Activated CD8-positive, alpha-beta T cell treated with anti-CD3 and anti-CD28 coated beads, Interleukin-2, amount 10 ng/mL, durations not matched to agents 7 days and 5 days (primary cell): ENCODE measurements at regions not wholly inside any gene's neighbourhood (a gene's known extent, or its start where the extent isn't known, plus 50 kb on each side); places are given as distances from the start of the nearest gene placed in this dataset.

ENCODE experiments used
- ATAC-seq: fragments of 150-1000 bp; cut with Tn5 transposase; one replicate; pipeline ENCODE4 v1.10.0; 2021; ENCODE audit warnings: moderate library complexity
- CTCF ChIA-PET: fragments of 350-600 bp; sonication (Branson Sonifier 250); formaldehyde crosslinking; loops from one replicate; lab custom pipeline; 2021; ENCODE audit warnings: antibody characterized with exemption; lab: Charles Lee
- POLR2A ChIA-PET: fragments of 350-600 bp; sonication (Branson Sonifier 250); formaldehyde crosslinking; loops from one replicate; lab custom pipeline; 2021; ENCODE audit warnings: antibody characterized with exemption; lab: Charles Lee
- DNase-seq: peaks from one replicate; pipeline ENCODE4 v3.0.0-alpha.2; 2020
- H3K27ac Mint-ChIP-seq: one replicate; pipeline ENCODE4 v1.8.0; 2021; ENCODE audit warnings: mild to moderate bottlenecking, mixed read lengths
- H3K27me3 Mint-ChIP-seq: one replicate; pipeline ENCODE4 v1.8.0; 2021; ENCODE audit warnings: low read depth, mixed read lengths
- H3K36me3 Mint-ChIP-seq: one replicate; pipeline ENCODE4 v1.8.0; 2021; ENCODE audit warnings: low read depth, mixed read lengths
- H3K4me1 Mint-ChIP-seq: one replicate; pipeline ENCODE4 v1.8.0; 2021; ENCODE audit warnings: low read depth, mixed read lengths
- H3K4me3 Mint-ChIP-seq: one replicate; pipeline ENCODE4 v1.8.0; 2021; ENCODE audit warnings: mild to moderate bottlenecking, mixed read lengths
- H3K9me3 Mint-ChIP-seq: one replicate; pipeline ENCODE4 v1.8.0; 2022; ENCODE audit warnings: mixed read lengths; ENCODE audit not compliant: insufficient read depth

DNA sequence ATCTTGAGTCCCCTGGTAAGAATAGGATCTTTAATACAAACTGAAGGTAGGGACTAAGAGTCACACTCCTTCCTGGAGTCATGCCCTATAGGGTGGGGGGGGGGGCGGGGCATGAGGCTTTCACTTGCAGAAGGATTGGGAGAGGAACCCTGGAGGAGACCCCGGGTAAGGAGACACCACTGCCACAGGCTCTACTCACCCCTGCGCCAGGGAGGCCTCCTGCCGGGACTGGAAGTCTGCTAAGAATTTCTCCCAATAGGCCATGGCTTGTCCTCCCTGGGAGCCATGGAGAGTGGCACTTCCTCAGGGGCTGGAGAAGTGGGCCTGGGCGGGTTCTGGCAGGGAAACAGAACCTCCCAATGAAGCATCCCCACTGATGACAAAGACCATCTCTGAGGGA lies 645.3 kb upstream of the RAB6C start:
- no peak for ATAC-seq
- no peaks in the 10 kb centered on the region for H3K4me1 Mint-ChIP-seq
- no peaks in the 10 kb centered on the region for H3K9me3 Mint-ChIP-seq

DNA sequence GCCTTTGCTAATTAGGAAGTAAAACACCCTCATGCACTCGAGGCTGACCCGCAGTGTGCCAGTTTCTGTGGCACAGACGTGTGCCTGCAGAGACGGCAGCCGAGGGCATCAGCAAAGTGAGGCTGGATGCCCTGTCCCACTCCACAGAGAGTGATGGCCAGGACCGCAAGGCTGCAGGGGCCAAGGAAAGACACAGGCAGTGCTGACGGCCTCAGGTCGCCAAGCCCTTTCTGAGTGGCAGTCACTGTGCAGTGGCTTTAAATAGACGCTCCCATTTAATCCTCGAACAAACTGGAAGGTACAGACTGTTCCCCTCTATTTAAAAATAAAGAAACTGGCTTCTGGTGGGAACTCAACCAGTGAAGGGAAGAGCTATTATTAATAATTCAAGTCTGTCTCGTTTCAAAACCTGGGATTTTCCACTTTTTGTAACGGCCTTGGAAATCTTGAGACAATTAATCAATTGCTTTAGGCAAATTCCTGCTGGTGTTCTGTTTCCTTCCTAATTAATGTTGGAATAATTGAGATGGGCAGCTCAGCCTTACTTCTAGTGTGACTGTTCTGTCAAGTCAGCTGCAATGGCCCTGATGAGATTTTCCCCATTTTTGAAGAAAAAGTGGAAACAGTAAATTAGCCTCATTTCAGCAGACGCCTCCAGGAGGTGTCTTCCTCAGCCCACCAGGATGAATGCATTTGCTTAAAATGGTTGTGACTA lies 644.6 kb upstream of the RAB6C start:
- Mint-ChIP-seq H3K4me1 (no peaks in the 10 kb centered on the region), H3K4me3 (no peak overlapping the region), H3K9me3 (no peaks in the 10 kb centered on the region), H3K27me3 (no peaks in the 10 kb centered on the region), H3K27ac (no peak overlapping the region), H3K36me3 (no peaks in the 10 kb centered on the region)
- DNase-seq (no peak), ATAC-seq (no peak)
- ChIA-PET POLR2A (no interaction called here), CTCF (no interaction called here)

More for the DNA sequence above, 645.3 kb upstream of the RAB6C start:
- H3K27ac Mint-ChIP-seq = no peak overlapping the region
- DNase-seq = no peak
- CTCF ChIA-PET = no interaction called here
- POLR2A ChIA-PET = no interaction called here
- H3K27me3 Mint-ChIP-seq = no peaks in the 10 kb centered on the region
- no peaks in the 10 kb centered on the region for H3K36me3 Mint-ChIP-seq
- H3K4me3 Mint-ChIP-seq = no peak overlapping the region

DNA sequence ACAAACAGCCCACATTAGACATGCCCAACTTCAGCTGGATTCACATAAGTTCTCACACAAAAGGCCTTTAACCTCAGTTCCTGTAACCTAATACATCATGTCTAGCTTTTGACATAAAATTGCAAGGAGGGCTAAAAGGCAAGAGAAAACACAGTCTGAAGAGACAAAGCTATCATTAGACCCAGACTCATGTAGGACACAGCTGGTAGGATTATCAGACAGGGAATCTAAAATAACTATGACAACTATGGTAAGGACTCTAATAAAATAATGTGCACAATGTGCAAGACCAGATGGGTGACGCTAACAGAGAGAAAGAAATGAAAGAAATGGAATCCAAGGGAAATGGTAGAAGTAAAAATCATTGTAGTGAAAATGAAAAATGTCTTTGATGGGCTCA lies 643.2 kb upstream of the RAB6C start:
- CTCF ChIA-PET = no interaction called here
- H3K27ac Mint-ChIP-seq = no peak overlapping the region
- no peak for DNase-seq
- ATAC-seq = no peak
- H3K9me3 Mint-ChIP-seq = no peaks in the 10 kb centered on the region
- no peaks in the 10 kb centered on the region for H3K4me1 Mint-ChIP-seq
- POLR2A ChIA-PET = no interaction called here
- no peak overlapping the region for H3K4me3 Mint-ChIP-seq
- no peaks in the 10 kb centered on the region for H3K27me3 Mint-ChIP-seq
- H3K36me3 Mint-ChIP-seq = no peaks in the 10 kb centered on the region

DNA sequence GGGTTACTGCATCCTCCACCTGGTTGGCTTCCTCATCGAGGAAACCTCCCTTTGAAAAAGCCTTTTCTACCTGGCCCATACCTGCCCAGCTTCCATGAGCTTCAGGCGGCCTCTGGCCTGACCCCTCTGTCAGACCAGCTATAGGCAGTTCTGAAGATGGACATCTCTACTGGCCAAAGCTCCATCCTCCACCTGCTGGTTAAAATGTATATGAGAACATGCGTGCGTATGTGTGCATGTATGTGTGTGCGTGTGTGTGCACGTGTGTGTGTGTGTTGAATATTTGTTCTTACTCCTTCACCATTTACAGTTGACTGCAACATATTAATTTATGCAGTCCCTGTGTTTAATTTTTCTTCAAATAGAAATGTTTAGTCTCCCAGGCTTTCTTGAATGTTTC lies 642.4 kb upstream of the RAB6C start:
- Mint-ChIP-seq H3K4me1 (no peaks in the 10 kb centered on the region), H3K27ac (no peak overlapping the region), H3K9me3 (no peaks in the 10 kb centered on the region), H3K4me3 (no peak overlapping the region), H3K27me3 (no peaks in the 10 kb centered on the region), H3K36me3 (no peaks in the 10 kb centered on the region)
- ChIA-PET CTCF (no interaction called here), POLR2A (no interaction called here)
- ATAC-seq = no peak
- DNase-seq = no peak

DNA sequence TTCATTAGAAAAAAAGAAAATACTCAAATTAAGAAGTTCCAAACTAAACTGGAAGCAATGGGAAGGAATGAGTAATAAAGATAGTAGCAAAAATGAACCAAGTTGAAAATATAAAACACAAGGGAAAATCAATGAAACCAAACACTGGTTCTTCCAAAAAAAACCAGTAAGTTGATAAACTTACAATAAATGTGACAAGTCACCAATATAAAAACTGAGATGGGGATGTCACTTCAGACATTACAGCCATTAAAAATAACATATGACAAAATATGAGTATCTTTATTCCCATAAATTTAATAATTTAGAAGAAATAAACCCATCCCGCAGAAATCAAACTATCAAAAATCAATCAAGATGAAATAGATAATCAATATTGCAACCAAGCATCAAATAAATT lies 633.9 kb upstream of the RAB6C start:
- no peak for DNase-seq
- ATAC-seq = no peak
- Mint-ChIP-seq H3K4me3 (no peak overlapping the region), H3K4me1 (no peaks in the 10 kb centered on the region), H3K36me3 (no peaks in the 10 kb centered on the region), H3K9me3 (no peaks in the 10 kb centered on the region), H3K27ac (no peak overlapping the region), H3K27me3 (no peaks in the 10 kb centered on the region)
- CTCF ChIA-PET = no interaction called here
- POLR2A ChIA-PET = no interaction called here

DNA sequence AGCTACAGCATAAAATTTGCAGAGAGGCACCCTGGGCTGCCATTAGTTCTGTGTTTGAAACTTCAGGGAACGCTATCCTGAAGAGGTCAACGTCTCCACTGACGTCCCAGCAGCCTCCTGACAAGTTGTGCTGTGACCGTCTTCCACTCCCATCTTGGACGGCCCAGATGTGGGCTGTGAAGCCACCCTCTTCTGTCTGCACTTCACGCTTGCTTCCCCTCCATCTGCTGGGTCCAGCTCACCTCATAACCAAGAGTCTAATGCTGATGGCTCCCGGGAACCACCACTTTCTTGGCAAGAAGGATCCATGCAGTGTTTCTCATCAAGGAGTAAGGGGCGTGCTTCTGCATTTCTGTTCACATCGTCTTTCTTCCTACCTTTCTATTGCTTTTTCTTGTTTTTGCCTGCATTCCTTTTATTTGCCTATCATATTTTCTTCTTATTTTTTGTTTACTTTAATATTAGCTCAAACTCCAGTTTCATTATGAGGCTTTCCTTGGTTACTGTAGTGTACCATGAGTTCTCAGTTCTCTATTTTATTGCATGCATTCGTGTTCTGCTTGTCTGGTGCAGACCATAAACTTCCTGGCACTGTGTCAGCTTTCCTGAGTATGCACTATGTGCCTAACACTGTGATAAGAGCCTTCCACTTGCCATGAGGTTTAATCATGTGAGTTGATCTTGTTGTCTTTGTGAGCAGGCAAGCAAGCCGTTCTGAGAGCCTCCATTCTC lies 631.8 kb upstream of the RAB6C start:
- ChIA-PET POLR2A (no interaction called here), CTCF (no interaction called here)
- H3K36me3 Mint-ChIP-seq = no peaks in the 10 kb centered on the region
- no peaks in the 10 kb centered on the region for H3K27me3 Mint-ChIP-seq
- H3K27ac Mint-ChIP-seq = no peak overlapping the region
- H3K9me3 Mint-ChIP-seq = no peaks in the 10 kb centered on the region
- H3K4me3 Mint-ChIP-seq = no peak overlapping the region
- DNase-seq (no peak), ATAC-seq (no peak)
- no peaks in the 10 kb centered on the region for H3K4me1 Mint-ChIP-seq

DNA sequence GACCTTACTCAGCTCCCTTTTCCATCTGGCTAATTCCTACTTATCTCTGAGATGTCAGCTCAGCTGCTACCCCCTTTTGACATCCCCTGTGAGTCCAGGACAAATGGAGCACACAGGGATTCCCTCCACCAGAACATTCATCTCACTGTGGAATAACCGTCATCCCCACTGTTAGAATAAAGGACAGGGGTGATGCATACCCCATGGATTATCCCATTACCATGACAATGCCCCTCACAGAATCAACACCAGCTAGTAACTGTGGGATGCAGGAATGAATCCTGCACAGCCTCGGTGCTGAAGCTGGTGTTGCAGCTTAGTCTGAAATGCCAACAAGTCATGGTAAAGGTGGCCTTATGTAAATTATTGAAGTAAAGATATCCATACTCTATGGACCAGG lies 624.8 kb upstream of the RAB6C start:
- CTCF ChIA-PET = no interaction called here
- H3K4me1 Mint-ChIP-seq = no peaks in the 10 kb centered on the region
- DNase-seq (no peak), ATAC-seq (no peak)
- H3K36me3 Mint-ChIP-seq = no peaks in the 10 kb centered on the region
- H3K27me3 Mint-ChIP-seq = no peaks in the 10 kb centered on the region
- POLR2A ChIA-PET = no interaction called here
- no peak overlapping the region for H3K27ac Mint-ChIP-seq
- H3K9me3 Mint-ChIP-seq = no peaks in the 10 kb centered on the region
- no peak overlapping the region for H3K4me3 Mint-ChIP-seq

DNA sequence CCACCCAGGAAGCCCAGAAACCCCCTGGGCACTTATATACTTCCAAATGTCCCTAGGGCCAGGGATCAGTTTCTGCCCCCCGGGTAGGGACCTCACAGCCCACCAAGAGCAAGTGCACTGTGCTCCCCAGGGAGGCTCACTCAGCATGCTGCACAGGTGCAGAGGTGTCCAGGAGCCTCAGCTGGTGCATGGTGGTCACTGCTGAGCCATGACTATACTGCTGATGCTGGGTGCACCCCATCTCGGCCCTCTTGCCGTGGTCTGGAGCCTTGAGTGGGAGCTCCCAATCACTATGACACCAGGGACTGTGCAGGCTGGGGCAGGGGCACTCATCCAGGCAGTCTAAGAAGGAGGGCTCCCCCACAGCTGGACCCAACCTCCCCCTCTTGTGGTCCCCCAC lies 617.8 kb upstream of the RAB6C start:
- POLR2A ChIA-PET = no interaction called here
- H3K4me3 Mint-ChIP-seq = no peak overlapping the region
- no peak overlapping the region for H3K27ac Mint-ChIP-seq
- CTCF ChIA-PET = no interaction called here
- no peaks in the 10 kb centered on the region for H3K27me3 Mint-ChIP-seq
- no peaks in the 10 kb centered on the region for H3K36me3 Mint-ChIP-seq
- DNase-seq (no peak), ATAC-seq (no peak)
- no peaks in the 10 kb centered on the region for H3K4me1 Mint-ChIP-seq
- no peaks in the 10 kb centered on the region for H3K9me3 Mint-ChIP-seq

DNA sequence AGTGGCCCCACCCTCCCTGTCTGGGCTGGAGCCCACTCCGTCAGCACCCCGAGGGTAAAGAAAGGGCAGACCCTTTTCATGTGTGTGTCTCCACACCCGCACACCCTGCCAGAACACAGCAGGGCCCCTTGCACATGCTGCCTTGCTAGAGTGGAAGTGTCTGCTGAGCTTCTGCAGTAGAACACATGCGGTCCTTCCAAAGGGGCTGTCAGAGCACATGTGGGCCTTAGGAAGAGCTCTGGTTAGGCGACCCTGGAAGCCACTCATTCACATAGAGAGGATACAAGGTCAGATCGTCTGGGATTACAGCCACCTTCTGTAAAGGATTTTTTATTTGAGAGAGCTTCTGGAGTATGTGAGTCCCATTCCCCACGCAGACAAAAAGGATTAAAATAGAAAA lies 613.2 kb upstream of the RAB6C start:
- no peaks in the 10 kb centered on the region for H3K36me3 Mint-ChIP-seq
- no peak overlapping the region for H3K27ac Mint-ChIP-seq
- H3K4me1 Mint-ChIP-seq = no peaks in the 10 kb centered on the region
- DNase-seq = no peak
- POLR2A ChIA-PET = no interaction called here
- no peaks in the 10 kb centered on the region for H3K9me3 Mint-ChIP-seq
- CTCF ChIA-PET = no interaction called here
- H3K4me3 Mint-ChIP-seq = no peak overlapping the region
- no peak for ATAC-seq
- no peaks in the 10 kb centered on the region for H3K27me3 Mint-ChIP-seq

DNA sequence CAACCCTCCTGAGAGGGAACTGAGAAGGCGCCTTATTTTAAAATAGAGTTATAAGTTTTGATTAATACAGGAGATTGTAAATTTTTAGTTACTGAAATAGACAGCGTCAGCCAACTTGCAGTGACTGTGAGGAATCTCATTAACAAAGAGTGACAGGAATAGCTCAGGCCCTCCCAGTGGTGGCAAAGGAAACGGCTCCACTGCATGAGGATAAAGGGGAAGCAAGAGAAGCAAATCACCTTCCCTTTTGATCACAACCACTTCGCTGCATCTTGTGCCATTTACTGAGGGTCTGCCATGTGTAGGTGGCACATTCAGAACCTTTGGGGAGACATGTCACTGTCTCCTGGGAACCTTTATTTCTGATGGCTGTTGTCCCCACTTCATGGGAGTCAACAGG lies 612.4 kb upstream of the RAB6C start:
- ATAC-seq = no peak
- no peak for DNase-seq
- ChIA-PET CTCF (no interaction called here), POLR2A (no interaction called here)
- Mint-ChIP-seq H3K27ac (no peak overlapping the region), H3K27me3 (no peaks in the 10 kb centered on the region), H3K36me3 (no peaks in the 10 kb centered on the region), H3K4me1 (no peaks in the 10 kb centered on the region), H3K9me3 (no peaks in the 10 kb centered on the region), H3K4me3 (no peak overlapping the region)

DNA sequence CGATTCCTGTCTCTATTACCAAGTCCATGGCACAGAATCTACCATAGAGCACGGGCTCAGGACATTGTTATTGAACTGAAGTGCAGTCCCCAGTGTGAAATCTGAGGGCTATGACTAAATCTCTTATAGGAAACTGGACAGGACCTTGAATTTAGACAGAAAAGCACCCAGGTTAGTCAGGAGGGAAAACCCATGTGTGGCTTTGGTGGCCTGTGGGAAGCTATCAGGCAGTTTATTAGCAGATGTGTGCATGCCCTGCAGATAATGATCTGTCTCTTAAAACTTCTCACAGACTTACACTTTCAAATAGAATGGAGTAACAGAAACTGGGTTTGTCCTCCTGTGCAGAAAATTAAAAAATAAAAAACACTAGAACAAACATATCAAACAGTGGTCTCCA lies 610.0 kb upstream of the RAB6C start:
- Mint-ChIP-seq H3K4me1 (no peaks in the 10 kb centered on the region), H3K4me3 (no peak overlapping the region), H3K9me3 (no peaks in the 10 kb centered on the region), H3K27ac (no peak overlapping the region), H3K36me3 (no peaks in the 10 kb centered on the region), H3K27me3 (no peaks in the 10 kb centered on the region)
- CTCF ChIA-PET = no interaction called here
- POLR2A ChIA-PET = no interaction called here
- ATAC-seq (no peak), DNase-seq (no peak)

DNA sequence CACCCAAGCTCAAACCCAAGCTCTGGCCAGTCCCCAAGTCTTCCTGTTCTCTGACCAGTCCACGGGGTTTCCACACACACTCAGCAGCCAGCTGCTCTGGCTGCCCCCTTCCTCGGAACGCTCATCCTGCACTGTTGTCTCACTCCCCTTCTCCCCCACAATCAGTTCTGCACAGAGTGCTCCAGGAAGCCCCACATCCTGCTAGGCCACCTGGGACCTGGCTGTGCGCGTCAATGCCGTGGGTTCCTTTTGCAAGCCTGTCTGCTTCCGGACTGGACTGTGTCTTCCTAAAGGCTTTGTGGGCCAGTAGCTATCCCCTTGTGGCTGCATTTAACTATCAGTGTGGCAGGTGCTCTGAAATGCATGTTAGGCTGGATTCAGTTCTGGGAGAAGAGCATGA lies 605.0 kb upstream of the RAB6C start:
- Mint-ChIP-seq H3K27ac (no peak overlapping the region), H3K4me1 (no peaks in the 10 kb centered on the region), H3K27me3 (no peaks in the 10 kb centered on the region), H3K4me3 (no peak overlapping the region), H3K36me3 (no peaks in the 10 kb centered on the region), H3K9me3 (no peaks in the 10 kb centered on the region)
- CTCF ChIA-PET = no interaction called here
- POLR2A ChIA-PET = no interaction called here
- DNase-seq (no peak), ATAC-seq (no peak)
